ENCODE measurements at regions not wholly inside any gene's neighbourhood (a gene's known extent, or its start where the extent isn't known, plus 50 kb on each side); places are given as distances from the start of the nearest gene placed in this dataset.

- no peak for DNase-seq
- no peaks in the 10 kb centered on the region for H3K27me3 ChIP-seq (replicated peaks; ENCODE audit: insufficient read depth)
- no peak overlapping the region for H3K4me2 ChIP-seq (ENCODE audit: unreplicated experiment)
- H3K9me2 ChIP-seq (ENCODE audit: insufficient read depth): no peaks in the 10 kb centered on the region
- WGBS, 2 experiments (ENCODE audit: low coverage in 1 of 2, low lambda C conversion rate in 2 of 2, missing lambda C conversion rate in 2 of 2): 7% methylated on average over 2 of the region's 2 CpGs
- TF ChIP-seq EZH2 (IDR thresholded peaks at IDR 0.05; ENCODE audit: insufficient read depth, poor library complexity, severe bottlenecking) (no peak), EZH2phosphoT487 (IDR thresholded peaks at IDR 0.05; ENCODE audit: insufficient read depth, low read depth) (no peak)
- no peaks in the 10 kb centered on the region for H3F3A ChIP-seq (ENCODE audit: insufficient read depth)
- H3K4me1 ChIP-seq (ENCODE audit: insufficient read depth): no peaks in the 10 kb centered on the region
- in situ Hi-C loops (cut with MboI): no loop called here
- no peak overlapping the region for H3K9ac ChIP-seq
- no peak overlapping the region for H2AFZ ChIP-seq
- H3K79me2 ChIP-seq (ENCODE audit: insufficient read depth): no peaks in the 10 kb centered on the region
- H3K27ac ChIP-seq: no peak overlapping the region
- H3K36me3 ChIP-seq (ENCODE audit: low read depth): no peaks in the 10 kb centered on the region
- H3K9me3 ChIP-seq (ENCODE audit: low read depth): no peaks in the 10 kb centered on the region
- no peaks in the 10 kb centered on the region for H4K20me1 ChIP-seq (ENCODE audit: insufficient read depth)
- H3K4me3 ChIP-seq: no peak overlapping the region
These were observed 860.3 kb downstream of the LUZP2 start for GRCh38 chr11:25357133-25357532.

DNA sequence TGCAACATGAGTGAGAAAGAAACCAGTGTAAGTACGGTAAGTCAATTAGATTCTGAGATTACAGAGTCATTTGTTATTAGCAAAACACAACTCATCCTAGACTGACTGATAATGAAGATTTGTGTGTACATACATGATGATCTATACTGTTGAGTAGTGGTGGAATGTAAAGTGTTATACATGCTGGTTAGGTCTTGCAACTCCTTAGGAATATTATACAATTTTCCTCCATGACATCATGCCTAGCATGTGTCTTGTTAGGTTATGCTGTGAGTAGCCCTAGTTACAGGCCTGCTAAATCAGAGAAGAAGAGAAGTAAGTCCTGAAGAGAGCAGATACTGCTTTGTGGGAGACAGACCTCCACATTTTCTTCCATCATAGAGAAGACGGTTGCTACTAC lies 880.6 kb downstream of the LUZP2 start:
- 69 to 78% methylated on average over 2 of the region's 2 CpGs for WGBS, 2 experiments (ENCODE audit: low coverage in 1 of 2, low lambda C conversion rate in 2 of 2, missing lambda C conversion rate in 2 of 2)
- H3K27ac ChIP-seq: no peak overlapping the region
- H3K4me1 ChIP-seq (ENCODE audit: insufficient read depth): no peaks in the 10 kb centered on the region
- H3K4me2 ChIP-seq (ENCODE audit: unreplicated experiment): no peak overlapping the region
- no peaks in the 10 kb centered on the region for H4K20me1 ChIP-seq (ENCODE audit: insufficient read depth)
- TF ChIP-seq EZH2 (IDR thresholded peaks at IDR 0.05; ENCODE audit: insufficient read depth, poor library complexity, severe bottlenecking) (no peak), EZH2phosphoT487 (IDR thresholded peaks at IDR 0.05; ENCODE audit: insufficient read depth, low read depth) (no peak)
- DNase-seq: no peak
- H3K36me3 ChIP-seq (ENCODE audit: low read depth): no peaks in the 10 kb centered on the region
- H3F3A ChIP-seq (ENCODE audit: insufficient read depth): no peaks in the 10 kb centered on the region
- no peaks in the 10 kb centered on the region for H3K79me2 ChIP-seq (ENCODE audit: insufficient read depth)
- H3K4me3 ChIP-seq: no peak overlapping the region
- H3K27me3 ChIP-seq (replicated peaks; ENCODE audit: insufficient read depth): no peaks in the 10 kb centered on the region
- no peaks in the 10 kb centered on the region for H3K9me2 ChIP-seq (ENCODE audit: insufficient read depth)
- no peak overlapping the region for H3K9ac ChIP-seq
- no peaks in the 10 kb centered on the region for H3K9me3 ChIP-seq (ENCODE audit: low read depth)
- H2AFZ ChIP-seq: no peak overlapping the region
- in situ Hi-C loops (cut with MboI): no loop called here

- DNase-seq: no peak
- in situ Hi-C loops (cut with MboI): no loop called here
- H3K27ac ChIP-seq: no peak overlapping the region
These were observed 900.0 kb downstream of the LUZP2 start for GRCh38 chr11:25396847-25397246.

GRCh38 chr11:25408146-25408545 lies 911.3 kb downstream of the LUZP2 start:
- no peak overlapping the region for H3K4me3 ChIP-seq
- H3K9me2 ChIP-seq (ENCODE audit: insufficient read depth): no peaks in the 10 kb centered on the region
- H3K79me2 ChIP-seq (ENCODE audit: insufficient read depth): no peaks in the 10 kb centered on the region
- H3K9ac ChIP-seq: no peak overlapping the region
- WGBS, 2 experiments (ENCODE audit: low coverage in 1 of 2, low lambda C conversion rate in 2 of 2, missing lambda C conversion rate in 2 of 2): 23 to 33% methylated on average over 1 of the region's 1 CpG
- H3K36me3 ChIP-seq (ENCODE audit: low read depth): no peaks in the 10 kb centered on the region
- no peaks in the 10 kb centered on the region for H3K27me3 ChIP-seq (replicated peaks; ENCODE audit: insufficient read depth)
- no peaks in the 10 kb centered on the region for H3F3A ChIP-seq (ENCODE audit: insufficient read depth)
- no peaks in the 10 kb centered on the region for H3K4me1 ChIP-seq (ENCODE audit: insufficient read depth)
- H3K4me2 ChIP-seq (ENCODE audit: unreplicated experiment): no peak overlapping the region
- H4K20me1 ChIP-seq (ENCODE audit: insufficient read depth): no peaks in the 10 kb centered on the region
- no peak overlapping the region for H3K27ac ChIP-seq
- H3K9me3 ChIP-seq (ENCODE audit: low read depth): no peaks in the 10 kb centered on the region
- H2AFZ ChIP-seq: no peak overlapping the region
- in situ Hi-C loops (cut with MboI): no loop called here
- DNase-seq: no peak
- TF ChIP-seq EZH2phosphoT487 (IDR thresholded peaks at IDR 0.05; ENCODE audit: insufficient read depth, low read depth) (no peak), EZH2 (IDR thresholded peaks at IDR 0.05; ENCODE audit: insufficient read depth, poor library complexity, severe bottlenecking) (no peak)

More at GRCh38 chr11:25396847-25397246, 900.0 kb downstream of the LUZP2 start:
- Histone ChIP-seq H3F3A (ENCODE audit: insufficient read depth) (no peaks in the 10 kb centered on the region), H3K4me3 (no peak overlapping the region), H3K79me2 (ENCODE audit: insufficient read depth) (no peaks in the 10 kb centered on the region), H3K27me3 (replicated peaks; ENCODE audit: insufficient read depth) (no peaks in the 10 kb centered on the region), H3K9me3 (ENCODE audit: low read depth) (no peaks in the 10 kb centered on the region), H4K20me1 (ENCODE audit: insufficient read depth) (no peaks in the 10 kb centered on the region), H3K36me3 (ENCODE audit: low read depth) (no peaks in the 10 kb centered on the region), H3K4me2 (ENCODE audit: unreplicated experiment) (no peak overlapping the region), H3K9me2 (ENCODE audit: insufficient read depth) (no peaks in the 10 kb centered on the region), H2AFZ (no peak overlapping the region), H3K4me1 (ENCODE audit: insufficient read depth) (no peaks in the 10 kb centered on the region), H3K9ac (no peak overlapping the region)
- TF ChIP-seq EZH2phosphoT487 (IDR thresholded peaks at IDR 0.05; ENCODE audit: insufficient read depth, low read depth) (no peak), EZH2 (IDR thresholded peaks at IDR 0.05; ENCODE audit: insufficient read depth, poor library complexity, severe bottlenecking) (no peak)

DNA sequence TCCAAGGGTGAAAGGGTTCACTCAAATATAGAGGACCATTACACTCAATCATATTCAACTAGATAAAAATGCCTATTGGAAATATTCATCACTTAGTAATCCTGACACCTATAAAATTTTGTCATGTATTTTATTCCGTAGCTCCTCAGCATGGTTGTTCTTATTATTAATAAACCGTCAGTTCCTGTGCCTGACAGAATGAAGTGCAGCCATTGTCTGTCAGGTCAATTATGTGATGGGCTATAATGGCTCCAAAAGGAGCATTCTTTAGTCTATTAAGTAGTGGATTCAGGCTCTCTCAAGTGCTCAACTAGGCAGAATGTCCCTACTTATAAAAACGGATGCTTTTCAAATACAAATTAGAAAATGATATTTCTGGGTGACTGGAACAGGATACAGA lies 916.1 kb upstream of the ANO3 start:
- in situ Hi-C loops (cut with MboI): no loop called here
- Histone ChIP-seq H3K9ac (no peak overlapping the region), H3K79me2 (ENCODE audit: insufficient read depth) (no peaks in the 10 kb centered on the region), H3K36me3 (ENCODE audit: low read depth) (no peaks in the 10 kb centered on the region), H3K4me3 (no peak overlapping the region), H3K9me2 (ENCODE audit: insufficient read depth) (no peaks in the 10 kb centered on the region), H3K4me2 (ENCODE audit: unreplicated experiment) (no peak overlapping the region), H4K20me1 (ENCODE audit: insufficient read depth) (no peaks in the 10 kb centered on the region), H3K9me3 (ENCODE audit: low read depth) (no peaks in the 10 kb centered on the region), H3K4me1 (ENCODE audit: insufficient read depth) (no peaks in the 10 kb centered on the region), H3F3A (ENCODE audit: insufficient read depth) (no peaks in the 10 kb centered on the region), H2AFZ (no peak overlapping the region), H3K27ac (no peak overlapping the region), H3K27me3 (replicated peaks; ENCODE audit: insufficient read depth) (no peaks in the 10 kb centered on the region)
- TF ChIP-seq EZH2 (IDR thresholded peaks at IDR 0.05; ENCODE audit: insufficient read depth, poor library complexity, severe bottlenecking) (no peak), EZH2phosphoT487 (IDR thresholded peaks at IDR 0.05; ENCODE audit: insufficient read depth, low read depth) (no peak)
- 19 to 21% methylated on average over 3 of the region's 3 CpGs for WGBS, 2 experiments (ENCODE audit: low coverage in 1 of 2, low lambda C conversion rate in 2 of 2, missing lambda C conversion rate in 2 of 2)
- no peak for DNase-seq

All from GM23248 (cell line).